DMS53 (cell line): ENCODE measurements at regions not wholly inside any gene's neighbourhood (a gene's known extent, or its start where the extent isn't known, plus 50 kb on each side); places are given as distances from the start of the nearest gene placed in this dataset.
"Not testable (repeated sequence)": the region's sequence is repeated elsewhere in the genome, so short reads cannot be mapped to it uniquely, and the experiment has no call there.

Experiments used
- DNase-seq: peaks from one replicate; lab custom pipeline; 2025; lab: John Stamatoyannopoulos, UW

GRCh38 chrX:85808217-85808616 is 239.1 kb downstream of the CHM start:
- DNase-seq: no peak

DNA sequence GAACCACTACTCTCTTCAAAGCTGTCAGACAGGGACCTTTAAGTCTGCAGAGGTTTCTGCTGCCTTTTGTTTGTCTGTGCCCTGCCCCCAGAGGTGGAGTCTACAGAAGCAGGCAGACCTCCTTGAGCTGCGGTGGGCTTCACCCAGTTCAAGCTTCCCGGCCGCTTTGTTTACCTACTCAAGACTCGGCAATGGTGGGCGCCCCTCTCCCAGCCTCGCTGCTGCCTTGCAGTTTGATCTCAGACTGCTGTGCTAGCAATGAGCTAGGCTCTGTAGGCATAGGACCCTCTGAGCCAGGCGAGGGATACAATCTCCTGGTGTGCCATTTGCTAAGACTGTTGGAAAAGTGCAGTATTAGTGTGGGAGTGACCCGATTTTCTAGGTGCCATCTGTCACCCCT is 275.0 kb downstream of the CHM start:
- DNase-seq: not testable (repeated sequence)

- no peak for DNase-seq
Observed at GRCh38 chrX:85765651-85766050, 281.7 kb downstream of the CHM start.

- not testable (repeated sequence) for DNase-seq
Observed at GRCh38 chrX:85723025-85723424, 324.3 kb downstream of the CHM start.

- DNase-seq: not testable (repeated sequence)
Observed at GRCh38 chrX:85703233-85703632, 323.8 kb upstream of the POF1B start.

GRCh38 chrX:85698921-85699320 is 319.5 kb upstream of the POF1B start:
- DNase-seq: no peak

DNA sequence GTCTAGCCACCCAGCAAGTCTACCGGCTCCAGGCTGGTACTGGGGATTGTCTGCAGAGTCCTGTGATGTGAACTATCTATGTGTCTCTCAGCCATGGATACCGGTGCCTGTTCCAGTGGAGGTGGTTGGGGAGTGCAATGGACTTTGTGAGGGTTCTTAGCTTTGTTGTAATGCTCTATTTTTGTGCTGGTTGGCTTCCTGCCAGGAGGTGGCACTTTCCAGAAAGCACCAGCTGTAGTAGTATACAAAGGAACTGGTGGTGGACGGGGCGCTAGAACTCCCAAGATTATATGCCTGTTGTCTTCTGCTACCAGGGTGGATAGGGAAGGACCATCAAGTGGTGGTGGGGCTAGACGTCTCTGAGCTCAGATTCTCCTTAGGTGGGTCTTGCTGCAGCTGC is 306.4 kb upstream of the POF1B start:
- peak; percentile 10 for DNase-seq

DNA sequence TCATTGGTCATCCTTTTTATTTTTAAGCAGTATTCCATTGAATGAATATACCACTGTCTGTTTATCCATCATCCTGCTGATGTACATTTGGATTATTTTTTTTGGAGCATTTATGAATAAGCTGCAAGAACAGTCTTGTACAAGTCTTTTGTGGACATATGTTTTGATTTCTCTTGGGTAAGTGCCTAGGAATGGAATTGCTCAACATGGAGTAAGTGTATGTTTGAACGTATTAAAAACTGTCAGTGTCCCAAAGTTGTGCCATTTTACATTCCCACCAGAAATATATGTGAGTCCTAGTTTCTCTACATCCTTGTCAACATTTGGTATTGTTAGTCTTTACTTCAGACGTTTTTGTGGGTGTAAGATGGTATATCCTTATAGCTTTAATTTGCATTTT is 287.0 kb upstream of the POF1B start:
- no peak for DNase-seq

DNA sequence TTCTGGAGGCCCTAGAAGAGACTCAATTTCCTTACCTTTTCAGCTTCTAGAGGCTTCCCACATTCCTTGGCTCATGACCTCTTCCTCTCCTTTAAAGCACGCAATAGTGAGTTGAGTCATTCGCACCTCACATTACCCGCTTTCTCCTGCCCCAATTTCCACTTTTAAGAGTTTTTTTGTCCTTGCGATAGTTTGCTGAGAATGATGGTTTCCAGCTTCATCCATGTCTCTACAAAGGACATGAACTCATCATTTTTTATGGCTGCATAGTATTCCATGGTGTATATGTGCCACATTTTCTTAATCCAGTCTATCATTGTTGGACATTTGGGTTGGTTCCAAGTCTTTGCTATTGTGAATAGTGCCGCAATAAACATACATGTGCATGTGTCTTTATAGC is 284.5 kb upstream of the POF1B start:
- not testable (repeated sequence) for DNase-seq

- peak; percentile 2 for DNase-seq
Observed at GRCh38 chrX:85630901-85631300, 251.4 kb upstream of the POF1B start.

GRCh38 chrX:85627363-85627762 is 247.9 kb upstream of the POF1B start:
- DNase-seq: peak; percentile 64

- no peak for DNase-seq
Observed at GRCh38 chrX:85622635-85623034, 243.2 kb upstream of the POF1B start.

DNA sequence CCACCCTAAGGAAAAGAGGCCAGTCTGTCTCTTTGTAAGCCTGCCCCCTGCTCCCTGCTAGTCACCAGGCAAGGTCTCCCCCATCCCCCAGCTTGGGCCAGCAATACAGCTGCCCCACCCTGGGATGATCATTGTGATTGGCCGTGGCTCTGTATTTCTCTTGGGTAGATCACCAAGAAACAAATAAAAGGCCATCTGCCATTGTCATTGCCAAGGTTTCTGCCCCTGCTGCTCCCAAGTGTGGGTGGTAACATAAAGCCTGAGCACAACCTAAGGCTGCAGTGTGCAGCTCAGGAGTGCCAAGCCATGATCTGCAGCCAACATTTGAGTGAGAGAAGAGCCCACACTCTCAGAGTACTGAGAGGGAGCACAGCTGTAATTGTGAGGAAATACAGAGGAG is 241.0 kb upstream of the POF1B start:
- DNase-seq: no peak

- DNase-seq: no peak
Observed at GRCh38 chrX:85619962-85620361, 240.5 kb upstream of the POF1B start.

DNA sequence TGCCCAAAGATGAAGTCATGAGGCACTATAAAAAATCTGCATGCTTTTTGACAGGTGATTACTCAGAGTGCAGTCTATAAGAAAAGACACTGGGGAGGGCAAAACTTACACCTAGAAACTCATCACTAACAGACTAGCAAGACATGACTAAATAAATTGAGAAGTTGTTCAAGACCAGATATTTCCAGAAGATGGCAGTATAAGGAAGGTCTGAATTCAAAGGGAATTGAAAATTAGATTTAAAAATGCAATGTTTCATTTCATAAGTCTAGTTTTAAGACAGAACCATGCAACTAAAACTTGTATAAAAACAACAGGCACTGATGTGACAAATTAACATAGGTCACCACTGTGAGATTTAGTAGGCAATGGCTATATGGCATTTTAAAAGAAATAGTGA is 232.5 kb upstream of the POF1B start:
- peak; percentile 56 for DNase-seq

GRCh38 chrX:85592980-85593379 is 213.5 kb upstream of the POF1B start:
- DNase-seq: no peak

DNA sequence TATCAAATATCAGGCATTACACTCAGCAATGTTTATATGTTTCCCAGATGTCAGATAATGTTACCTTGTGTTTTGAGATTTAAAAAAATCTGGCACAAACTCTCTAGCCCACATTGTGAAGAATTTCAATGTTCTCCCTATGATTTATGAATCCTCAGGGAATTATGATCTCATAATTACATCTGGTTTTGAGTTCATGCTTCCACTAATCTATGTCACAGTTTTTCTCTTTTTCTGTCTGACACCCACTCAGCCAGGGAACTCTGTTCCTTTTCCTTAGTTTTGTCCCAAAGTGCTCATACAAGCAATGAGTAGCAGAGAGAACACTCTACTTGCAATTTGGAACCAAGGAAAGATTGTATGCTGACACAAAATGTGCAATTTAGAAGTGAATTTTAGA is 212.1 kb upstream of the POF1B start:
- no peak for DNase-seq

GRCh38 chrX:85590638-85591037 is 211.2 kb upstream of the POF1B start:
- DNase-seq: no peak

GRCh38 chrX:85573801-85574200 is 194.3 kb upstream of the POF1B start:
- no peak for DNase-seq

DNA sequence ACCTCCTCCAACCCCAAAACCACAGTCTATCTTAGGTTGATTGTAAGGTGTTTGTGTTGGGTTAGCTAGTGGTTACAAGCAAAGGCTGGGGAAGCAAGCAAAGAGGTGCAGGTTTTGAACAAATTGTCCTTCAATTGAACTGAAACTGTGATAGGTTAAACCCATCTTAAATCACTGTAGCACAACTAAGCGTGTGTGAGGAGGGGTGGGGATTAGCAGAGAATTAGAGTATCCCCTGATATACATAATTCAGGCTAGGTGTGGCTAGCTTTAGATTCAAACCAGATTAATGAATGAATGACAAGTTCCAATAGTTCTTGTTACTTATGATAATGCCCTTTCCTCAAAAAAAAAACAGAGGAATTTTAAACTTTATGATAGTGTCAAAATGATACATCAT is 191.0 kb upstream of the POF1B start:
- DNase-seq: no peak

- peak; percentile 34 for DNase-seq
Observed at GRCh38 chrX:85569686-85570085, 190.2 kb upstream of the POF1B start.

- no peak for DNase-seq
Observed at GRCh38 chrX:85569096-85569495, 189.6 kb upstream of the POF1B start.

DNA sequence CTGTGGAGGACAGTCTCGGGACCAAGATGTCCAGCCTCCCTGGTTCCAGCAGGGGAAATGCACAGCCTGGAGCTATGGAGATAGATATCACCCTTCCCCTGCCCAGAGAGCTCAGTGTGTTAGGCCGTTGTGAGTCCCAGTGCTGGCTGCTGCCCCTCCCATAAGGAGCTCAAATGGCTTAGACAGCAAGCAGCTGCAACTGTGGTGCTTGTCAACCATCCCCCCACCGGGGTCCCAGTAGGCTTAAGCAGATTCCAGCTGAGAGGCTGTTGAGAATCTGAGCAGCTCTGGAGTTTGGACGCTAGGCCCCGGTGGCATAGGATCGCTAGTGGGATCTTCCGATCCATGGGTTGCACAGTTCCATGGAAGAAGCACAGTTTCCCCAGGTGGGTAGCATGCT is 181.8 kb upstream of the POF1B start:
- no peak for DNase-seq

GRCh38 chrX:85544609-85545008 is 165.1 kb upstream of the POF1B start:
- DNase-seq: peak; percentile 8

DNA sequence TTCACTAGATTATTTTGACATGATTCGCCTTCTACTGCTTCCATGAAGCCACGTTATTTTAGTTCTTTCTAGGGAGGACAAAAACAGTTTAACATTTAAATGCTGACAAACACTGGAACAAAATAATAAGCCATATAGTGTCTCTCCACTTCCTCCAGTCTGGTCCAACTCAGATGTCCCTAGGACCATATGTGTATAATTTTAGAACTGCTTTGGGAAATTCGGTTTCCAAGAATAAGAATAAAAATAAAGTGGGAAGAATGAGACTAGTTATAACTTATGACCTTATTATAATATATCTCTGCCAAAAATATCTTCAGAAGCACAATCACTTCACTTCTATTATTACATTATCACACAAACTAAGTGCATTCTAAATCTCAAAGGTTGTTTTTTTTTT is 164.4 kb upstream of the POF1B start:
- no peak for DNase-seq
